ENCODE measurements at regions not wholly inside any gene's neighbourhood (a gene's known extent, or its start where the extent isn't known, plus 50 kb on each side); places are given as distances from the start of the nearest gene placed in this dataset.

GRCh38 chr22:48939441-48940265 lies 888.0 kb downstream of the BRD1 start:
- no peak for DNase-seq (ENCODE audit: low read depth)
- H3K4me3 ChIP-seq (ENCODE audit: low read depth, low read length): no peak overlapping the region
- no peak for TF ChIP-seq CTCF (IDR thresholded peaks at IDR 0.05; ENCODE audit: low read depth, low read length, missing control alignments)
- in situ Hi-C loops (cut with HindIII; ENCODE audit: low sequenced_read_pairs): no loop called here

GRCh38 chr22:48938741-48939140 lies 888.9 kb downstream of the BRD1 start:
- in situ Hi-C loops (cut with HindIII; ENCODE audit: low sequenced_read_pairs): no loop called here
- TF ChIP-seq CTCF (IDR thresholded peaks at IDR 0.05; ENCODE audit: low read depth, low read length, missing control alignments): no peak
- H3K4me3 ChIP-seq (ENCODE audit: low read depth, low read length): no peak overlapping the region
- DNase-seq (ENCODE audit: low read depth): no peak

GRCh38 chr22:48937032-48937639 lies 890.5 kb downstream of the BRD1 start:
- H3K4me3 ChIP-seq (ENCODE audit: low read depth, low read length): no peak overlapping the region
- in situ Hi-C loops (cut with HindIII; ENCODE audit: low sequenced_read_pairs): no loop called here
- TF ChIP-seq CTCF (IDR thresholded peaks at IDR 0.05; ENCODE audit: low read depth, low read length, missing control alignments): no peak
- DNase-seq (ENCODE audit: low read depth): no peak

- no peak for TF ChIP-seq CTCF (IDR thresholded peaks at IDR 0.05; ENCODE audit: low read depth, low read length, missing control alignments)
- H3K4me3 ChIP-seq (ENCODE audit: low read depth, low read length): no peak overlapping the region
- in situ Hi-C loops (cut with HindIII; ENCODE audit: low sequenced_read_pairs): no loop called here
- no peak for DNase-seq (ENCODE audit: low read depth)
Measured at GRCh38 chr22:48936391-48936790, 891.3 kb downstream of the BRD1 start.

GRCh38 chr22:48934446-48934845 lies 893.2 kb downstream of the BRD1 start:
- in situ Hi-C loops (cut with HindIII; ENCODE audit: low sequenced_read_pairs): no loop called here
- H3K4me3 ChIP-seq (ENCODE audit: low read depth, low read length): no peak overlapping the region
- no peak for TF ChIP-seq CTCF (IDR thresholded peaks at IDR 0.05; ENCODE audit: low read depth, low read length, missing control alignments)
- no peak for DNase-seq (ENCODE audit: low read depth)

- H3K4me3 ChIP-seq (ENCODE audit: low read depth, low read length): no peak overlapping the region
- in situ Hi-C loops (cut with HindIII; ENCODE audit: low sequenced_read_pairs): no loop called here
- DNase-seq (ENCODE audit: low read depth): no peak
- no peak for TF ChIP-seq CTCF (IDR thresholded peaks at IDR 0.05; ENCODE audit: low read depth, low read length, missing control alignments)
Measured at GRCh38 chr22:48931452-48931851, 896.2 kb downstream of the BRD1 start.
